ENCODE measurements at regions not wholly inside any gene's neighbourhood (a gene's known extent, or its start where the extent isn't known, plus 50 kb on each side); places are given as distances from the start of the nearest gene placed in this dataset.

DNA sequence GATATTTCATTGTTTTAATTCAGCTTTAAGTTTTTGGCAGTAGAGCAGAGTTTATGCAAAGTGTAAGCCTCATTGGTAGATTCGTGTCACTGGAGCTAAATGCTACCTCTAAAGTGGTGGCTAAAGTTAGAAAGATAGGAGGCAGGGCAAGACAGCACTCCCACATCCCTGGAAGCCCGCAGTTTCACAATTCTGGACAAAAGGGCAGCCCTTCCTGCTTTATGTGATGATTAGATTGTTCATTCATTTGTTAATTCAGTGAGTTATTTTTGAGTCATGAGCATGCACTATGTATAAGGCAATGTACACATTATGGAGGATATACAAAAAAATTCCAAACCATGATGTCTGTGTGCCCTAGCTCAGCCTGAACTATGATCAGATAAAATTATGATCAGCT lies 52.1 kb upstream of the EIF3M start:
- DNase-seq, result no peak

DNA sequence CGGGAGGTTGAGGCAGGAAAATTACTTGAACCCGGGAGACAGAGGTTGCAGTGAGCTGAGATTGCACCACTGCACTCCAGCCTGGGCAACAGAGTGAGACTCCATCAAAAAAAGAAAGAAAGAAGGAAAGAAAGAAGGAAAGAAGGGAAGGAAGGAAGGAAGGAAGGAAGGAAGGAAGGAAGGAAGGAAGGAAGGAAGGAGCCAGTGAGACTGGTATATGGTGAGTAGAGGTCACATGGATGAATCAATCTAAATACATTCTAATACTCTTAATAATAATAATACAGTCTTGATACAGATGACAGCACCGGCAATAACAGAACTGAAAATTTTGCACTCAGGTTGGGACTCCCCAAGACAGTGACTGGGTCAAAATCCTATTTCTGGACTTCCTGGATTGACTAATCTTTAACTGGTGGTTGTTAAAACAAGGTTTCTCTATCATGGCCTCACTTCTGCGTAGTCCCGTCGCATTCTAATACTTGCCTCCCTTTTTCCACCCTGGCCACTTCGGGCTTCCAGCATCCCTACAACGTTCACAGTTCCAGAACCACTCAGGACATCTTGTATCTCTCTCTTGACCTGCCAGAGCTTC lies 53.5 kb upstream of the EIF3M start:
- DNase-seq, result no peak

DNA sequence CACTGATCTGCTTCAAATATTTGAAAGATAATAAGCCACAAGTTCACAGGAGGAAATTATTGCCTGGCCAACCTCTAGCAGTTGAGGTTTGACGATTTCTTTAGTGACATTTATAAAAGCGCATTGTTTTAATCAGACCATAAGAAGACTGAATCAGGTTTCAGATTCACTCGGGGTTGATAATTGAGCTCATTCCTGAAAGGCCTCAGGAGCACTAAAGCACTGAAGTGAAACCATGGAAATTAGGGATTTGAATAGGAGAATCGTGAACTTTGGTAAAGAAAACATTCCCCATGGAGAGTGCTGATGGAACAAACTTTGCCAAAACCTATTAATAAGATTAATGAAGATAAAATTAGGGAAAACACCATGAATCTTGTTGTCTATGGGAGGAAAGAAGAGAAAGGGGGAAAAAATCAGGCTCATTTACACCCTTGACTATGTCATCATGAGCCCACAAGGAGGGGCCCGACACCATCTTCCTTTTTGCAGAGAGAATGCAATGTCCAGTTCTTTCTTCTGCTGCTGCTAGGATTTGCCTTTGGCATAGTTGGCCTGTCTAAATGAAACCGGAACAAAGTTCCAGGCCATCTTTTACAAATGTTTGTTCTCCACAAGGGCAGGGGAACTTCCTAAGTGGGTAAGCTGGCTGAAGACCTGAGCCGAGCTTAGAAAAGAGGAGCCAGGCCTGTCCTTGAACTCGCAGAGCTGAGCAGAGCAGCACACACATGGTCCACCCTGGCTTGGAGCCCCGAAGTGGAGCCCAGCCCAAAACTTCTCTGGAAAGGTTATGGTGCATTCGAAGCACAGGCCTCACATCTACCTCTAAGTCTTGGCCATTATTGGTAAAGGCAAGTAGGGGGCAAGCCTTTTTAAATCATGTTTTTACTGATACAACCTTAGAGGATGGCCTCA lies 56.1 kb upstream of the EIF3M start:
- DNase-seq, result peak in 1 of 3 donors; percentile 8

DNA sequence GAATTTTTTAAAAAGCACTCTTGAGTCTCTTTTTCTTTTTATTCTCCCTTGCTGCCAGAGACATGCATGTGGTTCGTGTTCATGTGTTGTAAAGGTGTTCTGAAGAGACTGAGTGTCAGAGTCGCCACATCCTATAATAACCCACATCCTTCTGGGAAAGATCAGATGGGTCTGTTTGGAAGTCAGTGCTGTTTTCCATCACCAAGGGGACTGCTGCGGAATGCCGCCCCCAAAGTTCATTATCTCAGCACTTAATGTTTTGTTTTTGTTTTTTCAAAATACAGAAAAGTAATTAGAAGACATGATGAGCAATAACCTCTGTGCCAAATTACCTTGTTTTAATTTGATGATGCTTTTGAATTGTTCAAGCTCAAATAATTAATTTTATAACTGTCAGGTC lies 56.9 kb upstream of the EIF3M start:
- no peak for DNase-seq

DNA sequence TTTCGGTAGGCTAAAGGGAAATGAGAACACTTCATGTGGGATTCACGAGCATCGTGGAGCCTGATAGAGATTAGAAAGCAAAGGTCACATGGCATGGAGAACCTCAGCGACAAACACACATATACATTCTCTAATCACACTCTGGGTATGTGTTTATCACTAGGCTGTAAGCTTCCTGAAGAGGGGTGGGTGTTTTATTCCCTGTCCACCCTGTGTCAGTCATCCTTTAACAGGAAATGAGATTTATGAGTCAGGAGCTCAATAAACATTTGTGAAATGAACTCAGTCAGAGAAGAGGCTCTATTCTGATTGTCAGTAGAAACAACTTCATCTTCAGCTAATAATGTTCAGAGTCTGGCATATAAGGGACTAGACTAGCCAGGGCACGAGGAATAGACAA lies 71.7 kb upstream of the EIF3M start:
- no peak for DNase-seq

DNA sequence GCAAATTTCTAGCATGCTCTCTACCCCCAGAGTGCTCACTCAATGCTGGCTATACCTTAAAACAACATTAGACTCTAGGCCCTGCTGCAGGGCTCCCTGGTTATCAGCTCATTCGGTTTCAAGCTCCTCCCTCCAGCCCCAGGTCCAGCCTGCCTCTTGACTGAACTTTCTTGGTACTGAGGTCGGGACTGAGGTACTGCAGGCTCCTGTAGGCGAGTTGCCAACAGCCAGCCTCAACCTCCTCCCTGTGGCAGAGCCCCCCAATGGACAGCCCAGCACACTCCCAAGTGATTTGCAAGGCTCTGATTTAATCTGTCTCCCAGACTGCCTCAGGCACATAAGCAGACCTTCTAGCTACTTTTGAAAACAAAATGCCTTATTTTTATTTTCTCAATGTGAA lies 73.6 kb upstream of the EIF3M start:
- no peak for DNase-seq

DNA sequence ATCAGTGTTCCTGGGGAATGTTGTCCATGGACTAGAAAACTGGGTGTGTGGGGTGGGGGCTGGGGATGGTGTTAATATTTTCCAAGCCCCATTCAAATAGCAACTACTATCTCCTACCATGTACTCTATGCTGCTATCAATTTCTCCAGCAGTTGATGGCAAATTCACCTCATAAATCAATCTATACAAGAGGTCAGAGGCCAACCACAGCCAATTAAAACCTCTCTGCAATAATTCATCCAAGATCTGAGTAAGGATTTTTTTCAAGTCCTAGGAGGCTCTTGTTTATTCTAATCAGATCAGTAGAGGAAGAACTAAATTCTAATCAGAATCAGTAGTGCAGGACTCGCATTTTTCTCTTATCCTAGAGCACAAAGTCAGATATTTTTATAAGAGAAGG lies 73.4 kb upstream of the WT1 start:
- no peak for DNase-seq

DNA sequence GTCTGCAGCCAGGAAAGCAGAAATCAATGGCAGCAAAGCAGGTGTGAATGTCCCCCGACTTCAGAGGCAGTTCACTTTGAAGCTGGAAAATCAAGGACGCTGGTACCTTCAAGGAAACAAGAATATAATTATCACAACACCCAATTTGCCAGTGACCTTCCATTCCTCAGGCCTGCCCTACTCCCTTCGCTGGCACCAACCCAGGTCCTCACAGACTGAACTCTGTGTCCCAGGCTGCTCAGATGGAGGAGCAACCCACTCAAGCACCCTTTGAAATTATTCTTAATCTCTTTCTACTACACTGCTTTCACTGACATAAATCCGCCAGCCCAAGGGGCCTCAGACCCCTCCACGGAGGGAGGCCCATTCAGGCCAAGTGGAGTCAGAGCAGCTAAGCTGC lies 64.7 kb upstream of the WT1 start:
- DNase-seq, result no peak

DNA sequence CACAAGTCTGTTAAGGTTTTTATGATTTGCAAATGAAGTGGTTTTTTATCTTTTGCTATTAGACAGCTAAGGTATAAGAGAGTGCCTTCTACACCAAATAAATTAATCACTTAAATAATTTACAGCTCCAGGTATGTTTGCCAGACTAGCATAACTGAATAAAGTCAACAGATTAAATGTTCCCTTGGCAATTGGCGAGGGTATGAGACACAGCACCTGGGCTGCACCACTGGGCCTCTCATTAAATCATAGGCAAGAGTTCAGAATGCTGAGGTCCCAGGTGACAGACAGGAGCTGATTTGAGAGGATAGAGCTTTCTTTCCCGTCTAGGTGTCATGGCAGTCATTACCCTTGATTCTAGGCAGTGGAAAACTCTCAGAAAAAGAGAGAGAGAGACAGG lies 62.6 kb upstream of the WT1 start:
- no peak for DNase-seq

DNA sequence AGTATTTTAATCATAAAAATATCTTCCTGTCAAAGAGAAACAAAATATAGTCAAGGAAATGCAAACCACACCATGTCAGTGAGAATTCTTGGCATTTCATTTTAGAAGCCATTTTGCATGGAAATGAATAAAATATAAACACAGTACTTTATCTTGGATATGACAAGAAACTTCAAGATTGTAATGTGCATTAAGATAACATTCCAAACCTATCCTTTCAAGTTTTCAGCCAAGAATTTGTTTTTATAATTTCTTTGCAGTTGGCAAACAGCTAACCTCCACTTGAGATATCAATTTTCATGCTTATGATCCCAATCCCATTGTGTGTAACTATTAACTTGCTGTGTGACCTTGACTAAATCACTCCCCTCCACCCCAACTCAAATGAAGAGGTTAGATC lies 59.3 kb upstream of the WT1 start:
- no peak for DNase-seq

DNA sequence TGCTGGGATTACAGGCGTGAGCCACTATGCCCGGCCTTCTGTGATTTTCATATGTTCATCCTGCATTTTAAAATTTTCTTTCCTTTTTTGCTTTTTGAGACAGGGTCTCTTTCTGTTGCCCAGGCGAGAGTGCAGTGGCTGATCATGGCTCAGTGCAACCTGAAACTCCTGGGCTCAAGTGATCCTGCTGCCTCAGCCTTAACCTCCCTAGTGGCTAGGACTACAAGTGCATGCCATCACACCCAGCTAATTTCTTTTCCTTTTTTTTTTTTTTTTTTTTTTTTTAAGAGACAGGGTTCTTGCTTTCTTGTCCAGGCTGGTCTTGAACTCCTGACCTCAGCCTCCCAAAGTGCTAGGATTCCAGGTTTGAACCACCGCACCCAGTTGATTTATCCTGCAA lies 54.1 kb upstream of the WT1 start:
- no peak for DNase-seq

DNA sequence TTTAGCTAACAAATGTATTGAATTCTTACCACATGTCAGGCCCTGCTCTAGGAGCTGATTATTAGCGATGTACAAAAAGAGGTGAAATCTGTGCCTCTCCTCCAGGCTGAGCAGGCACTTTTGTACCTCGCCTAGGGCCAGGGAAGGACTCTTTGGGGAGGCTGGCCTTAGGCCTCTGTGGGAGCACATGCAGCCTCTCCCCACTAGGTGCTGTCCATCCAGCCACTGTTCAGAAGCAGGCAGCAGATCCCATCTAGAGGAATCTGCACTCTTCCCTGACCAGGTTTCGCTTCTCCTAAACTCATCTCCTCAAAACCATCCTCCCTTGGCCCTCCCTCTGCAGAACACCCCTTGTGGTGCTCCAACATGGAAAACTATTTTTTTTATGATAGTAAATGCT lies 51.9 kb upstream of the WT1 start:
- DNase-seq, result no peak

DNA sequence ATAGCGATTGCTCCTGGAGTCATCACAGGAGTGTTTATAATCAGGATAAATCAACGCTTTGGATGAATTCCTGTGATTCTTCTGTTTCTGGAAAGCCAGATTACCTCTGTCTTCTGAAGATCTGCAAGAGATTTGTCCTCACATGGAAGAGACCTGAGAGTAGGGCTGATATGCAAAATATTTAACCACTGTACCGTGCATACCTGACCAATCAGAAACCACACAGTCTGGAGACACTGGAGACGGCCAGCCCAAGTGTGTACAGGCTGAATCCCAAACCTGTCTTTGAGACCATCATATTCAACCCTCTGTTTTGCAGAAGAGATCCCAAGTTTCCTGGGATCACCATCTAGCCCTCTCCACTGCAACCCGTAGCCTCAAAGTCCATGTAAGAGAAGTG lies 50.4 kb upstream of the WT1 start:
- DNase-seq, result no peak

All from muscle of back (tissue), 3 donors.